Daoy (cell line): ENCODE measurements at regions not wholly inside any gene's neighbourhood (a gene's known extent, or its start where the extent isn't known, plus 50 kb on each side); places are given as distances from the start of the nearest gene placed in this dataset.

Source experiments
- DNase-seq: peaks from one replicate; pipeline ENCODE4 v3.0.0-alpha.2; 2015; ENCODE audit warnings: low read depth

DNA sequence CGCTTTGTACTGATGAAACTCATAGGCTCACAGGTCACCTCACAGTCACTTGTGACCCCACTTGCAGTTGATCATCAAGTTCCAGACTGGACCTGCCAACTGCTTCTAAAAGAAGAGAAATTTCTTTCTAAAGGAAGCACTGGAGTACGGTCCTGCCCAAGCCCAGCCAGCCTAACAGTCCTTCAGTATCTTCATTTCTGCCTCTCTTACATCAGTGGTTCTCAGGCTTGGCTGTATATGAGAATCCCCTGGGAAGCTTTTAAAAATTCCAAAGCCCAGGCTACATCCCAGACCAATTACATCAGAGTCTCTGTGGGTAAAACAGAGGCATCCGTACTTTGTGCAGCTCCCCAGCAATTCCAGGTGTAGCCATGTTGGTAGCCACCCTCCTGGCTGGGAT lies 282.1 kb downstream of the NFIB start:
- DNase-seq: no peak

DNA sequence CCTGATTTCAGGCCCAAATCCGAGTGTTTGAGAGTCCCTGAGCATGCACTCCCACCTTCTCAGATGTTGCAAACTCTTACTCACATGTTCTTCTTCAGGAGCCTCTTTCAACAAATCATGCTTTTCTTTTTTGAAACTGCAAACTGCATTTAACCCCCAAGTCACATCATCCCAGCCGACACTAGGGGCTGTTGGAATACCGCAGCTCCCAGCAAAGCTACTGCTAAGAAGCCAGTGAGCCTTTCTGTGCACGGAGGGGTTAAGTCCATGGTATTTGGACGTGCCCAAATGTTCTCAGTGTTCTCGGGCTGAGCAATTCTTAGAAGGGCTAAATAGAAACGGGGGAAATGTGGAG lies 282.9 kb downstream of the NFIB start:
- no peak for DNase-seq

DNA sequence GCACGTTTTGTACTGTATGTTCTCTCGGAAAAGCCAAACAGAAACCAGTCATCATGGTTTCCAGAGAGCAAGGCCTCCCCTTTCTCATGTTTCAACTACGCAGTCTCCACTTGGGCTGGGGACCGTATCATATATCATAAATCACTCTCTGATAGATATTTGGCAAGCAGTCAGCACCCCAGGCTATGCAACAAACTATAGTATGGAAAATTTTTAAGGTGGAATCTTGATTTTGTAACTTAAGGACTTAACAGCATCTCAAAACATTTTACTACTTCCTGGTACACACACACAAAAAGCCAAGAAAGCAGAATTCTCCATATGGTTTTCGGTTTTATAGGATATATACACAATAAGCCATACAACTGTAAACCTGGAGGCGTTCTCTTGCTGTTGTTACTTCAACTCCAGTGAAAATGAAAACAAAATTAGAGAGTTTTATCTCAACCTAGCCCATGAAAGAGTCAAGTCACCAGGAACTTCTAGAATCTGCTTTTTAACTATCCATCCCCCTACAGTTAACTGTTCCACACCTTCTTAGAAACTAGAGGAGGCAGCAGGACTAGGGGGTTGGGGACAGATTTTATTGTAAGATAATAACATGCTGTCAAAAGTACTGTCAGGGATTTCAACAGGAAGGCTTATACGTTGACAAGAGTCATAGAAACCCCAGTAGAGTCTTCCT lies 283.4 kb downstream of the NFIB start:
- DNase-seq: peak; percentile 57

DNA sequence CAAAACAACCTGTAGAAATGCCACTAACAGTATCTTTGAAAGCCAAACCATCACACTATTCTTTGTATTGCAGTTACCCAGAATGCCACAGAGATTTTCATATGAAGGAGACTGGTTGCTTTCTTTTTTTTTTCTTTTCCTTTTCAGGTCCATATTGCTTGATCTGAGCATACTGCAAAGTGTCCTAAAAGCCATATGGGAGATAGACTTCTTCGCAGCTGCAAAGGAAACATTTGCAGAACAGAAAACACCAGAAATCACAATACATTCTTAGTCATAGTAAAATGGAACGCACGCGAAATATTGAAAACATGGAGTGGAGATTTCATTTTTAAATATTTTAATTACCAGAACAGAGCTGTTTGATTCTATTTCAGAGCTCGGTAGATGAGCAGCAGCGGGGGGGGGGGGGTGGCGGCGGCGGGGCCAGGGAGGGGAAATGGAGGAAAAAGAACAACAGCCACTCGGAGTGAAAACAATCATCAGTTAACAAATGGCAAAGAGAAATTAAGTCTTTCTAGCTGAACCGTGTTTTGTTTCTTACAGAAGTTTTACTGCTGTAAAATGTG lies 284.1 kb downstream of the NFIB start:
- no peak for DNase-seq

DNA sequence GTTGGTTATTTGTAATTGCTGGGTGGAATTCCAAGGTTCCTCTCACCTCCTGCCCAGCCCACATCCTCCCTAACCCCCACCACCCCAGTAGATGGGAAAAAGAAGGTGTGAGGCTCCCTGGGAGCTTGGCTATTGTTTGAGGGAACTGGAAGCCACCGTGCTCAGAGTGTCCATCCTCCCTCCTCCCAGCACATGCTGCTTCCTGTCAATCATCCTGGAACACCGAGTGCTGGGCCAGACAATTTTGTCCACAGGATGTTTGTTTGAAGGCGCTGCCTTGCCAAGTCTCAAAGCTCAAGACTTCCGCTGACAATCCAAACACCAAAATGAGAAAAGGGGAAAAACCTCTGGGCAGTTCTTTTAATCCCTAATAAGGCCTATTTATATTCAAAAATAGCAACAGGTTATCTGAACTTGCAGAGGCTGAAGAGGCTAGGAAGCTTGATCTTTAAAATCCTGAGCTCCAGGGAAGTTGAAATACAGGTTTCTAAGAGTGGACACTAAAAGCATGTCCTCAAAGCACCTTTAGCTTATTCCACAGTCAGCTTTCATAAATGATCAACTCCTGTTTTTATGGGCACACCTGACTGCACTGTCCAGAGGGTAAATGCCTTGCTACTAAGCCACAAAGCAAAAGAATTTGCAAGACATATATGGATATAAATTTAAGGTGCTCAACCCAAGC lies 286.7 kb downstream of the NFIB start:
- no peak for DNase-seq

DNA sequence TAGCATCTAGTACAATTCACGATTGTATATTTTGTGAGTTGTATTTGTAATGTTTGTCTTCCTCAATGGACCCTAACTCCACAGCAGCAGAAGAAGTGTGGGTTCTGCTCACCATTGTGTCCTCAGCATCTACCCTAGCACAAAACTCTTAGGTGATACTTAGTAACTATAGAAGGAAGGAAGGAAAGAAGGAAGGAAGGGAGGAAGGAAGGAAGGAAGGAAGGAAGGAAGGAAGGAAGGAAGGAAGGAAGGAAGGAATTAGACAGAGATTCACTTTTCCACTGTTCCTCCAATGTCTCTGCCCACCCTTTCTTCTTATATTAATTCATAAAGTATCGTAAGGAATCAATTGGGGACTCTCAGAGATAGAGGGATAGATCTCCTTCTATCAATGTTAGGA lies 288.2 kb downstream of the NFIB start:
- no peak for DNase-seq

DNA sequence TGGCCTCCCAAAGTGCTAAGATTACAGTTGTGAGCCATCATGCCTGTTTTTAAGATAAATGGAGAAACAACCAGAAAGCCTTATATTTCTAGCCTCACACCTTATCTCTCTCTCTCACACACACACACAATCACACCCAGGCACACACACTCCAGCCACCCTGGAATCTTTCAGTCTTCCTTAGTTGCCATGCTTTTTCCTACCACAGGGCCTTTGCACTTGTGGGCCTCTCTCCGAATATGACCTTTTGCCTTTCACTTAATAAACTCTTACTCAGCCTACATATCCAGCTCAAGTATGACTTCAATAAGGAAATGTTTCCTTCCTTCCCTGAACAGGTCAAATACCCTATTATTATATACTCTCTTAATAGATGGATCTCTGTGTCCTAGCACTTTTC lies 290.7 kb downstream of the NFIB start:
- no peak for DNase-seq

DNA sequence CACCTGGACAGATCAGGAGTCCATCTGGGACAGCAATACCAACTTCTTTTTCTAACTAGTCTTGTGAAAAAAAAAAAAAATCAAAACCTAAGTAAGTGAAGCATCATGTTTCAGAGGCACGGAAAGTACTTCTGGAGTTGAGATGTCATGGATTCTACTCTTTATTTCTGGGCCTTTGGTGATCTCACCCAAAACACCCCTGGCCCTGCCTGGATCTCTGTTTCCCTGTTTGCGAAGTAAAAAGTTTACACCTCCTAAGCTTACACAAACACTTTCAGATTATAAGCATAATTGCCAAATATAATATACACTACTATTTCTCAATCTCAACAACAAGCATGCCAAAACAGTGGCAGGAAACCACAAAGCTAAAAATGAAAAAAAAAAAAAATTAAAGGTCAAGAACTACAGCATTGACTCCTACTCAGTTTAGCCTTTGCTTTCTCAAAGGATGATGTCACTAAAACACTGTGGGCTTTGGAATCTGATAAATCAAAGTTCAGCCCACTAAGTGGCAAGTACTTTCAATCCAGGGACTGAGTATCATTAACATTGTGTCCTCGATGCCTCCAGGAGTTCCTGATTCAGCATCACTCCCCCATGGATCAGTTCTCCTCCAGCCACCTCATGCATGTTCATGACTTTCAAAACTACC lies 291.9 kb downstream of the NFIB start:
- peak; percentile 10 for DNase-seq

DNA sequence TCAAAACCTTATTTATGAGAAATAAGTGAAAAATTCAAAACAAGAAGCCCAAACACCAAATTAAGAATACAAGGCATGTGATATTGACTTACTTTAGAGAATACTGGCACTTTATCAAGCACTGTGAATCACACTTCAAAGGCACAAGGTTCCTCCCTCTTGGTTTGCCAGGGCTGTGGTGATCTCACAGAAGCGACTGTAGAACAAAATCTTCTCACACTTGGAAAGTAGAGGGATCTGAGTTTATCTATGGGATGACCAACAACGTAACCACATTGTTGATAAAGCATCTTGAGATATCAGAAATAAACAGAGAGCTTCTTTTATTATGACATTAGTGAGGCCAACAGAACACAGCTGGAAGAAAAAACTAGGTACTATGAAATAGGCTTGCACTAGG lies 295.9 kb downstream of the NFIB start:
- peak; percentile 58 for DNase-seq

DNA sequence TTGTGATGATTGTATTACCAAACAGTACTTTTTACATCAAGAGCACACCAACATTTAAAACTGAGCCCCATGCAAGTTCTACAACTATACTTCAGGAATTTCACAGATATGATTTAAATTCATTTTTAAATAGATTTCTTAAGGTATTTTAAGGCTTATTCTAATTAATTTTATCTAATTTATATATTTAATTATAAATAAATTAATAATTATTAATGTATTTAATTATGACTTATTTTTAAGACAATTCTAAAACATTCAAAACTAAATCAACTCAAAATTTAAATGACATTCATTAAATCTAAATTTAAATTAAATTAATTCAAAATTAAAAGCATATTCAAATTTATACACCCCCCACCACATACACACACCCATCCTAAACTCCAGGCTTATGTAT lies 299.2 kb downstream of the NFIB start:
- no peak for DNase-seq

DNA sequence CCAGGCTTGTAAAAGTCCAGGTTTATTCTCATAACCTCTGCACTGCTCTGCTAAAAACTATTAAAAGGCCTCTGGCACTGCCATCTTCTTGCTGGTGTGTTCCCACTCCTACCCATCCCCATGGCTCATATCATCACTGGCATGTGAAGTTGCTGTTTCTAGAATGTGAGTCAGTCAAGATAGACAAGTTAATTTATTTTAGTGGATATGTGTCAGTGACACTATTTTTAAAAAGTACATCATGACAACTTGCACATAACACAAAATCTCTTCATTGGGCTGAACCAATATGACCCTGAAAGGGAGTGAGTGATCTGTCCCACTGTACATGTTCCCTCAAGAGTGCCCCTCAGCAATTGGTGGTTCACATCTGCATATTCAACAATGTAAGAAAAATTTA lies 299.7 kb downstream of the NFIB start:
- DNase-seq: no peak

DNA sequence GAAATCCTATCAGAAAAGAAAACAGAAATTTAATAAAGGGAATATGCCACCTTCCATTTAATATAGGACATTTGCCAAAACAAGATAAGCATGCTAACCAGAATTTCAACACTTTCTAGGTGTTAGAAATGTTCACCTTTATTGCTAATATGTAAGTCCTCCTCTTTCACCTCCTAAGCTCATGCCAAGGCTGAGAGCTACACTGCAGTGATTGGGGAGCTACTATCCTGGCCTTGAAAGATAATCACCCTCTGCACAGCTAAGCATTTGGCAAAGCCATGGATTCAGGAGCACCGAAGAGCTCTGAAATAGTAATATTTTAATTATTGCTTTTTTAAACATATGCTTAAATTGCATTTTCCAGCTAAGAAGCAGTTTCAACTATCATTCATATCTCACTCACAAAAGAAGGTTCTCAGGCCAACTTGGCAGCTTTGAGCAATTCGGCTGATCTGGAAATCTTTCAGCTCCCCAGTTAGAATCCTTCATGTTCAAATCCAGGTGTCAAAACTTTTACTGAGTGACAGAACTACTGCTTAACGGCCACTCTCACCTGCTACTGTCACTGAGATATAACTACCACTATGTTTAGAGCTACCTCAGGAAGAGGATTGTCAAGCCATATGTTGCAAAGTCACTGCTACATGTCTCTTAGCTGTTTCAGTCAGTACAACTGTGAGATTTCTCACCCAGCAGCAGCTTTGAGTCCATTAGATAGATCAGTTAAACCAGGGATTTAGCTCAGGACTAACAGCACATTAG lies 302.0 kb downstream of the NFIB start:
- DNase-seq: no peak

DNA sequence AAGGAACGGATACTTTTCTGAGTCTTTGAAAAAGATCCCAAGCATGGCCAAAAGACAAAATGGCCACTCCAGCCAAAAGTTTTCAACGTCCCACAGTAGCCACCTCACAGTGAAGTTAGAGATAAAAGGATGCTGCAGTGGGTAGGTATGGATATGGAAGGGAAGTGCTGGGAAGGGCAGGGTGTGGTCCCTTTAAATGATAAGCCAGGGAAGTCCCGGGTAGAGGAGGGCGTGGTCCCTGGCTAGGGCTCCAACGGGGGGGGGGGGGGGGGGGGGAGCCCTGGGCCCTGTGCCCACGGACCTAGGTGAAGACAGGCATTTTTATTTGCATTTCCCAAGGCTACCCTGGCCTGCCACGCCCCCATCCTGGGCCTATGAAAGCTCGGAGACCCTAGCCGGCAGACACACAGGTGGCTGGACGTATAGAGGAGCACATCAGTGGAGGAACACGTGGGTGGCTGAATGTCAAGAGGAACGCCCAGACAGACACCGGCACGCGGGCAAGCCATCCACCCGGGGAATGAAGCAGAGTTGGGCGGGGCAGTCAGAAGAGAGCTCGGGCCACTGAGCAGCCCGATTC lies 306.7 kb downstream of the NFIB start:
- DNase-seq: no peak

DNA sequence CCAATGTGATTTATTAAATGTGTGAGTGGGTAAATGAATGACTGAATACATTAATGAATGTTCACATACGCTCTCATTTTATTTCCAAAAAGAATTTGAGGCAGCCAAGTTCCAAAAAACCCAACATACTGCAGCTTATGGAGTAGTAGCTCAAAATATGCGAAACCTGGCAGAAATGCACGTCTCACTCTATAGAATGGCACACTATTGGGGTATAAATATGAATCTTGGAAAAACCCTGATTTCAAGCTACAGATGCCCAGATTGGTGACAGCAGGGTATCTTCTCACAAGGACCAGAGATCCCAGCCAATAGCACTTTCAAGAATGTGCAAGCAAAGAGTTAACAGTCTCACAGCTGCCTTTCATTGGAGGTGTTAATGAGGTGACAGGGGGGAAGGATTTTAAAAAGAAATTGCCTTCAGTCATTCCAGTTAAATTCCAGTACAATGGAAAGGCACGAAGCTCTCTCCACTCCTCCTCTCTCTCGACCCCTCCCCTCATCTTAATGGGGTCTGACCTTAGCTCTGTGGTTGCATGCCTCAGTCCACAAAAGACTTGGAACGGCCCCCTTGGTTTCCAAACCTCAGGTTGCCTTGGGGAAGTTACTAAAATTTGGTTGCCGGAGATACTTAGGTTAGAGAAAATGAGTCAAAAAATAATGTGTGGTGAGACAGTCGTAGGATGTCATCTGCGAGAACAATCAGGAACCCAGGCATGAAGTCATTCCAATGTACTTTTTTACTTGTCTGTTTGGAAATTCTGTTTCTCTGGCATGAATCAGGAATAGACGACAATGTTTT lies 307.4 kb downstream of the NFIB start:
- DNase-seq: no peak

DNA sequence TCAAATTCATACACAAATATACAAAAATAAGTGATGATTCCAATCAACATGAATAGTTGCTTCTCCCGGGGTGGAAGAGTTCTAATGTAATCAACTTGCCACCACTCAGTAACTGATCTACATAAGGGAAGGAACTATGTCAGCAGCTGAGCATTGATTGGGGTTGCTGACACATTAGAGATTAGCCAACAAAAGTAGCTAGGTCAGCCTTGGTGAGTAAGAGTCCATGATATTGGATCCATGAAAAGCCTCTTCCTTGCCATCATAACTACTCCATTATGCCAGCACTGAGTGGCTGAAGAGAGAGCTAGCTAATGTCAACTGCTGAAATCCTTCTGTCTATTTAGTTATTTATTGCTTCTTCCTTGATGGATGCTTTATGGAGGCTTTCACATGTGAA lies 309.8 kb downstream of the NFIB start:
- DNase-seq: no peak

DNA sequence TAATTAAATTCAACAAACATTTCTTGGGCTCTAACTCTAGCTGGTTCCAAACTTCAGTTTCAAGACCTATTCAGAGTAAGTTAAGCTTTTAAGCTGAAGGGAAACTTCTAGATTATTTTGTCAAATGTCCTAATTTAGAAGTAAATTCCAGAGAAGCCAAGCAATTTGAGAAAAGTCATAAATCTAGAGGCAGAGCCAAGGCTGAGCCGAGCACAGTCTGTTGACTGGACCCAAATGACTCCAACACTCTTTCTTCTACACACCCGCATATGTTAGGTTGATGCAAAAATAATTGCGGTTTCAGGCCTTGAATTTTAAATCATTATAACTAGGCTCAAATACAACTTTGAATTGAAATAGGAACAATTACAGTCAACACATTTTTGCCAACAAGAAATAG lies 319.7 kb downstream of the NFIB start:
- DNase-seq: no peak

DNA sequence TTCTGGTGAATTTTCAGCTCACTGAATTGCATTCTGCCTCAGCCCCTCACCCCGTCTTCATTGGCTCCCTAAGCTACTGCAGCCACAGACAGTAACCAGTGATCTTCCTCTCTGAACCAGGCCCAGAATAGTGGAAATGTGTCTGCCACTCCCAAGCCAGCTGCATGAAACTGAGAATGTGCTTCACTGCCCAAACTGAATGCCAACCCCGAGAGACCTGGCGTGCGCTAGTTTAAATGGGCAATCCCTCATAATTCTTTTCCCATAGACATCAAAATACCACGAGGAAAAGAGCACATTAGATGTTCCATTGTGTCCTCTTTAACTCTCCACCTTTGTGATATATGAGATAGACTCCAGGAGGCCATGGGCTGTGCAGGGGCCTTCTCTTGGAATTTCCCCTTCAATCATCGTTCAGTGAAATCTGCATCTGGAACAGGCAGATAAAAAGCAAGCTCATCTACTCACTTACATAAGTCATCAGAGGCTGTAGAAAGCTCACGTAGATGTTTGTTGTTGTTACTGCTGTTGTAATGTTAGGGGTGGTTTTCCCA lies 320.2 kb downstream of the NFIB start:
- no peak for DNase-seq

DNA sequence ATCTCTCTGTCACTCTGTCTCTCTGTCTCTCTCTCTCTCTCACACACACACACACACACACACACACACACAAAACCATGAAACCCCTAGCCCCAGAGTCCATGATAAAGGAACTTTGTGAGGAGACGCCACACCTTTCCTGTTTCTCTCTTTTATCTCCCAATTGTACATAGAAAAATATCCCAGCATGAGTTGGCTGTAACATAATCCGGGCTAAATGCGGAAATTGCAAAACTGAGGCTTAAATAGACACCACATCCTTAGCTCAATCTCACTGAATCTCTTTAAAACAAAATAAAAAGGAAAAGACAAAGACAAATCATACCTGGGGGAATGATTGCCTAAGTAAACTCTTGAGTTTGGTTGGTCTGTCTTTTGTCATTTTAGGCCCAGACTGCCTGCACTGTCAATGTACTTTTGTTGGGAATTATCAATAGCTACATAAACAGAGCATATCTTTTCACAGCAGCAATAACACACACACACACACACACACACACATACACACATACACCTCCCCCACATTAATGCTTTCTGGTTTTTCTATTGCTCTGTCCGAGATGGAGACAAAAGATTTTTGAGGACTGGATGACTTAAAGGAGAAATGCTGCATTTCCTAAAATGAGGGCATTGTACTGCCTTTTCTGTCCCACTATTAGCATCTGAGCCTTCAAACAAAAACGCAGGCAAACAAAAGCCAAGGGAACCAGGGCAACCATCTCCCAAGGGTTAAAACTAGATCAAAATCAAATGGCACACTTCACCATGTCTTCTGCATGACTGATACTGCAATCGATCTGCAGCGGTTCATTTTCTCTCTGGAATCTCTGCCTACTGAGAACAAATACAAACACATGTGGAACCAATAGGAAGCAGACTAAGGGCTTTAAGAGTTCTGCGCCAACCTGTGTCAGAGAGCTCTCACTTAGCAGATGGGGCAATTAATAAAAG lies 321.5 kb downstream of the NFIB start:
- DNase-seq: peak; percentile 76

DNA sequence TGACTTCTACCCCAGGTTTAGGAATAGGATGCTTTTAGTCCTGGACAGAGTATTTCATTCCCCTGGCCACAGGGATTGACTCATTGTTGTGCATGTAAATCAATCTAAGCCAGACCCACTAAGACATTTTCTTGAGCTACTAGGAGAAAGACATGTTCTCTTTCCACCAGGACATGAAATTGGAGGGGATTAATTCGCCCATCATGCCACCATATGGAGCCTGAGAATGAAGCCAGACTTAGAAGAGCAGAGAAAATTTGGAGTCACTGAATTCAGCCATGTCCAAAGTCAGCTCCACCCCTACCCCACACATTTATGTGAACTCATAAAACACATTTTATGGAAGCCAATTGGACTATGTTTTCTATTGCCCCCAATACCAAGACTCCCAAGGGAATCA lies 322.5 kb downstream of the NFIB start:
- peak; percentile 28 for DNase-seq

DNA sequence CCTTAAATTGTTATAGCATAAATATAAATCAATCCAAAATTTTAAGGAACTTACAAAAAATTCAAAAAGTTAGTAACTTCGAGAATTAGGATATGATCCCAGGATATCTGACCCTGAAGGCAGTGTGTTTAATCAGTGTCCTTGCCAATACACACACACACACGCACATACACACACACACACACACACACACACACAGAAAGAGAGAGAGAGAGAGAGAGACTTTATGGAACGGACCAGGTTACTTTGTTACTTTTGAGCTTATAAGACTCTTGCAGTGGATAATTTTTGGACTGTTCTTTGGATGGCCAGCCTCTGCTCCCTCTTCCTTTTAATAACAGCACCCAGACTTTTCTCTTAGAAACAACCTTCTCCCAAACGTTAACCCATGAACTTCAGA lies 322.9 kb downstream of the NFIB start:
- DNase-seq: no peak
